GM12872 (cell line): ENCODE measurements at regions not wholly inside any gene's neighbourhood (a gene's known extent, or its start where the extent isn't known, plus 50 kb on each side); places are given as distances from the start of the nearest gene placed in this dataset.

Experiments used
- TF ChIP-seq, protein P1 (sequence below): IDR thresholded peaks from 3 replicates; pipeline ENCODE4 v1.5.1; 2011; ENCODE audit warnings: low read depth, mild to moderate bottlenecking, low read length, moderate library complexity; ENCODE audit not compliant: insufficient read depth

DNA sequence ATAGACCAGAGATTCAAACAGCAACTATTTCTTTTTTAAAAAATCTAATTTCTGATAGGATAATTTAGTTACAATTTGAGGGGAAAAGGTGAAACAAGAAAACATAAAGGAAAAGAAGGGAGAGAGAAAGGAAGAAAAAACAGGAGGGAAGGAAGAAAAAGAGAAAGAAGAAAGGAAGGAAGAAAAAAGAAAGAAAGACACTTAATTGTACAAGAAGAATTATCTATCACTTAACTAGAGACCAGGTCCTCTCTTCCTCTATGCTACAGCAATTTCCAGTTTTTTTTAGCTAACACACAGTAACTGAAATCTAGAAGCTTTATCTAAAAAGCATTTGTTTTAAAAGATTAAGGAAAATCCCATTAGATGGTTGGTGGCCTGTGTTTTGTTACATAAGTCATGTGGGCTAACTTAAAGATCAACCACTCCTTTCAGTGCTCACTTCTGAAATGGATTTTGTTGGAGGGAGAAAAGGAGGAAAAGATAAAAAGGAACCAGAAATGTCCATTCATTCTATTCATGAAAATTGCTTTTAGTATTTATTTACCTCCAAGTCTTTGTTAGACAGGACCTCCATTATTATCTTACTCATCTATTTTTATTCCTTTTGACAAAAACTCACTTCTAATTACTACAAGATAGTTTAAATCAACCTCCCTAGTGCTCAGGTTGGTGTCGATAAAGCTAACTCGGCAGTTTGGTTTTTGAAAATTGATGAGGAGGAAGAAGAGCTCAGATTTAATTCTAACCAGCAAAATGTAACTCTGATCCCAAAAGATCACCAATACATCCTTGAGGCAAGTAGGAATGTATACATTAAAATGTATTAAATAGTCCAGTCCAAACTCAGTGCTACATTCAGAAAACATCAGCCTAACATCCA, 251.5 kb upstream of the FN1 start:
- TF ChIP-seq, protein P1, sequence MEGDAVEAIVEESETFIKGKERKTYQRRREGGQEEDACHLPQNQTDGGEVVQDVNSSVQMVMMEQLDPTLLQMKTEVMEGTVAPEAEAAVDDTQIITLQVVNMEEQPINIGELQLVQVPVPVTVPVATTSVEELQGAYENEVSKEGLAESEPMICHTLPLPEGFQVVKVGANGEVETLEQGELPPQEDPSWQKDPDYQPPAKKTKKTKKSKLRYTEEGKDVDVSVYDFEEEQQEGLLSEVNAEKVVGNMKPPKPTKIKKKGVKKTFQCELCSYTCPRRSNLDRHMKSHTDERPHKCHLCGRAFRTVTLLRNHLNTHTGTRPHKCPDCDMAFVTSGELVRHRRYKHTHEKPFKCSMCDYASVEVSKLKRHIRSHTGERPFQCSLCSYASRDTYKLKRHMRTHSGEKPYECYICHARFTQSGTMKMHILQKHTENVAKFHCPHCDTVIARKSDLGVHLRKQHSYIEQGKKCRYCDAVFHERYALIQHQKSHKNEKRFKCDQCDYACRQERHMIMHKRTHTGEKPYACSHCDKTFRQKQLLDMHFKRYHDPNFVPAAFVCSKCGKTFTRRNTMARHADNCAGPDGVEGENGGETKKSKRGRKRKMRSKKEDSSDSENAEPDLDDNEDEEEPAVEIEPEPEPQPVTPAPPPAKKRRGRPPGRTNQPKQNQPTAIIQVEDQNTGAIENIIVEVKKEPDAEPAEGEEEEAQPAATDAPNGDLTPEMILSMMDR: no peak

DNA sequence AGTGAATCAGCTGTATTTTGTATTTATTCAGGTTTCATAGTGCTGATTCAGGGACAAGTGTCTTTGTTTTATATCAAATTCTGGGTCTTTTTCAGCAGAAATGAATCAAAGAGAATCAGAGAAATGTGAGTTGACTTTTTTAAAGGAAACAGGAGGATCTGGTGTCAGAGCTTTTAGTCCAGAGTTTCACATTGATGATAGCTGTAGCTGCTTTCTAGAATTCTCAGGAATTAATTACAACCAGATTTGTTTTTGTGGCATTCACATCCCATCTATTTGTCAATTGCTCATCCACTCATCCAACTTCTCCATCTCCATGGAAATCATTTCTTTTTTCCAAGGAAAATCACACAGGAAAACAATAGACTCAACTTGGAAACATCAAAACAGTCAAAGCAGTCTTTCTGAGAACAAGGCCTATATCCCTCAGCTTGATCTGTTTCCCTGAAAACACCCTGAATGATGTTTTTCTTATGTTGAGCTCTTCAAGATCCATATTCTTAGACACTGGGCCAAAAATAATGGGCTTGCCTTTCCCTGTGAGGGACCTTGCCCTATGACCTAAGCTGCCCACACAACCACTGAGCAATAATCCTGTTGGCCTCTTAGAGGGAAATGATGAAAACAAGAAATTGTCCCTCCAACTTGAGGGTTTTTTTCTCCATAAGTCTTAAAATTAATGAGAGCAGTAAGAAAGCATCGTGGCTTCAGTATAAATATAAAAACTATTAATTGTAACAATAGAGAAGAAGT, 249.5 kb upstream of the FN1 start:
- TF ChIP-seq, protein P1: no peak

DNA sequence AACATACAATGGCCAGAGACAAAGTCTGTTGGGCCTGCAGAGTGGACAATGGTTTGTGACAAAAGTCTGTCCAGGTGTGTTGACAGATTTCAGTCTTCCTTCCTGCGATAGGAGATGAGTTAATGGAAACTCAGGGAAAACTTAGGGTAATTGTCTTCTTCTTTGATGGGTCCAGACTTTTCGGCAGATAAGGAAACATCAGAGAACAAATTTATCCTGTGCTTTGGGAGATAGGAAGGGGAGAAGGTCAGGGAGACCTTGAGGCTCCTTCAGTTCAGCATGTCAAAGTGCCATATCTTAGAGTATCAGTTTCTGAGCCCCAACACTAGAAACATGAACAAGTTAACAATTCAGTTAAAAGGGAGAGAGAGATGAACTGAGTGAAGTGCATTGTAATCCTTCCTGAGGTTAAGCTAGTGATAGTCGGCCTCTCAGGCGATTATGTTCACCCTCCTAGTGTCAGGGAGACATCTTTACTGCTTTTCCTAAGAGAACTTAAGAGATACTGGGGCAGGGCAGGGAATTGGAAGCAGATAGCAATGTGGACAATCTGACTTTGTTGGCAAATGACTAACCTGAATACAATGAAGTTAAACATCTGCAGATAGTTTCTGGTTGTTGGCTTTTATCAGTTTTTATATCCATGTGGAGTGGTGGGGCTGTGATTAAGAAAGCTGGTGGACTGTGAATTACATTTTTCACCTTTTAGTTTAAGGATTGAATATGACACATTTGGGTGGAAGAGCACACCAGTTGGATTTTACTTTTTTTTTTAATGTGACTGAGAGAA, 248.8 kb upstream of the FN1 start:
- TF ChIP-seq, protein P1: no peak

DNA sequence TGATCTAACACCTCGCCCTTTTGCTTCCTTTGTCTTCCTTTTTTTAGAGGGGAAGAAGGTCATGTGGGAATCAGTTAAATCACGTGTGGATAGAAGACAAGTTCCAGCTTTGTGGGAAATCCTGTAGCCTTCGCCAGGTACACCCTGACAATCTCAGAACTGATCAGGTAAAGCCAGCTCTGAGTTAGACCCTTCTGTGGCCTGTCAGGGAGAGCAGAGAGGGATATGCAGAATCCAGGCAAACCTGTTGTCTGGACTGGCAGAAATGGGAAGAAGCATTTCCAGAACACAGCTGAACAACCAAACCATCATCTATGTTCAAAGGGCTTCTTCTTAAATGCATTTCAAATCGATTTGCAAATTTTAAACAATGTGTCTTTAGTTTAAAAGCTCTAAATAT, 247.4 kb upstream of the FN1 start:
- TF ChIP-seq, protein P1: no peak

DNA sequence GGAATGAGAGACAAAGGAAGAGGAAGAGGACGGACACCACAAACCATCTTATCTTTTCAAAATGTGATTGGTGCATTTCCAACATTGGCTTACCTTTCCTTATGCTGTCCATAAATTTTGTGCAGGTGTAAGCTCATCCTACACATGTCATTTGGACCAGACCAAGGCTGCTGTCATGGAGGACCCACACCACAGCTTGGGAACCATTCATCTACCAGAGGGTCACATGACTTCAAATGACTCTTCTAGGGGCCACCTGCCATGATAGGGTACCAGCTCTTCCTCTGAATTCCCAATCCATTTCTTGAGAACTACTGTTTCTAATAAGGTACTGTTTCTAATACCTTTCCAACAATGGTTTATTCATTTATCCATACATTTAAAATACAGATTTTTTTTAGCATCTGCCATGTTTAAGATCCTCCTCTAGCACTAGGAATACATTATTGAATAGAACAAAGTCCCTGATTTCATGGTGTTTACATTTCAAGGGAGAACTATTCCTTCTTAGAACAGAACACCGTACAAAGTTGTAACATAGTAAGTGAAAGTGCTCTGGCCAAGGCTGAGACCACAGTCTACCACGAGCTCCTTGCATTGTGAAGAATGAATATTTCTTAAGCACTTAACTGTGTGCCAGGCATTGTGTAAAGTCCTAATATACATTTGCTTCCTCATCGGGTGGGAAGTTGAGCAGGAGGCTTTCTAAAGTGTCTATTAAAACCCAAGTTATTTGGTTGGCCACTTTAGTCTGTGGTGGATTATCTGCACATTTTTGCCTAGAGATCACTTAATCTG, 246.1 kb upstream of the FN1 start:
- TF ChIP-seq, protein P1: no peak

DNA sequence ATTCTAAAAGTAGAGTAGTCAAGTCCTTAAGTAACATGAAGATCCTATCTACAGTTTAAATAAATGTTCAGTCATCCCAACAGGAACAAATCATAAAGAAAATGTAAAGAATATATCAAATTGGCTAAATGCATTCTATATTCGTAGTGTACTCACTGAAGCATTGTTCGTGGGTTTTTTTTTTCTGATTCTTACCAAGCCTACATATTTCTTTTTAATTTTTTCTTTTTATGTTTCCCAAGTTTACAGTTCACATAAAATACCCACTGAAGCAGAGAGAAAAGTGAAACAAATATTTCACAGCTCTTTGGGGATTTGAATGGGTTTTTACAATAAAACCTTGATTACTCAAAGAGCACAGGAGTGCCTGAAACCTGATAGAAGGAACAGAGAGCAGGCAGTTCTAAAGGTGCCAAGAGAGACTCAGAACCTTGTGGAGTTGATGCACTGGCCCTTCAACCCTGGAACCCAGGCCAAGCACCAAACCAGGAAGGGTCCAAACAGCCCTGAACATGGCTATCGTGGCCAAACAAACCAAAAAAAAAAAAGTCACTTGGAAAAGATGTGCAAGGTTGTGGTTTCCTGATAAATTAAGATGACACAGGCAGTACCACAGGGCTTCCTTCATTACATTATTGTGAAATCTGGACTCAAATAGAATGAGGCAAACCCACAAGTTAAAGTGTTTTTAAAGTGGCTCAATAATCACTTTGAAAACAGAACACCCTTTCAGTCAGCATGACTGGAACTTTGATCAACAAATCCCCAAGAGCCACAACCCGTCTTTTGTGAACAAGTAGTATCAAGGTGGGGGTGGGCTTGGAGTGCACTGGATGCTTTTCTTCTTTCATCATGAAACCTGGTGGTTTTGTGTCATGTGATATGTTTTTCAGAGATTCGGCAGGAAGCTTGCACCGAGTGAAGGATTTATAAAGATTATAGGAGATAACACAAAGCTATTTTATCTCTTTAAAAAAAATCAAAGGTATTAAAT, 245.0 kb upstream of the FN1 start:
- TF ChIP-seq, protein P1: no peak
